ENCODE measurements at regions not wholly inside any gene's neighbourhood (a gene's known extent, or its start where the extent isn't known, plus 50 kb on each side); places are given as distances from the start of the nearest gene placed in this dataset.

DNA sequence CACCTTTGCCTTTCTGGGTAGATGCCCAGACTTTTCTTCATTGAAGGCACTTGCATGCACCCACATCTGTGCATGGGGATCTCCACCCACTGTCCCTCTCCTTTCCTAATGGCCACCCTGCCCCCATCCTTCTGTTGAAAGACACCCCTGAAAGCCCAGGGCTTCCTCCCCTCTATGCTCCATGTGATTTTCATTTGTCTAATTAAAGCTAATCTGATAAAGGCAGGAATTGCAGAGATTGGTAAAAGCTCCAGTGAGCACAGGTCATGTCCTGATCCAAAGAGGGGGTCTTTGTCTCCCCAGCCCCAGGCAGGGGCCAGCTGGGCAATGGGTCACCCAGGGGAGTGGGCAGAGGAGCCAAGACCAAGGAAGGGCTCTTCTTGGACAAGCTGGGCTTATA is 107.6 kb upstream of the CD82 start:
- no peak for DNase-seq (ENCODE audit: low read depth)
- TF ChIP-seq, protein P1, sequence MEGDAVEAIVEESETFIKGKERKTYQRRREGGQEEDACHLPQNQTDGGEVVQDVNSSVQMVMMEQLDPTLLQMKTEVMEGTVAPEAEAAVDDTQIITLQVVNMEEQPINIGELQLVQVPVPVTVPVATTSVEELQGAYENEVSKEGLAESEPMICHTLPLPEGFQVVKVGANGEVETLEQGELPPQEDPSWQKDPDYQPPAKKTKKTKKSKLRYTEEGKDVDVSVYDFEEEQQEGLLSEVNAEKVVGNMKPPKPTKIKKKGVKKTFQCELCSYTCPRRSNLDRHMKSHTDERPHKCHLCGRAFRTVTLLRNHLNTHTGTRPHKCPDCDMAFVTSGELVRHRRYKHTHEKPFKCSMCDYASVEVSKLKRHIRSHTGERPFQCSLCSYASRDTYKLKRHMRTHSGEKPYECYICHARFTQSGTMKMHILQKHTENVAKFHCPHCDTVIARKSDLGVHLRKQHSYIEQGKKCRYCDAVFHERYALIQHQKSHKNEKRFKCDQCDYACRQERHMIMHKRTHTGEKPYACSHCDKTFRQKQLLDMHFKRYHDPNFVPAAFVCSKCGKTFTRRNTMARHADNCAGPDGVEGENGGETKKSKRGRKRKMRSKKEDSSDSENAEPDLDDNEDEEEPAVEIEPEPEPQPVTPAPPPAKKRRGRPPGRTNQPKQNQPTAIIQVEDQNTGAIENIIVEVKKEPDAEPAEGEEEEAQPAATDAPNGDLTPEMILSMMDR (IDR thresholded peaks at IDR 0.05; ENCODE audit: insufficient read depth, low read length), result no peak
- H3K4me3 ChIP-seq (ENCODE audit: low read depth, low read length), result no peak overlapping the region

DNA sequence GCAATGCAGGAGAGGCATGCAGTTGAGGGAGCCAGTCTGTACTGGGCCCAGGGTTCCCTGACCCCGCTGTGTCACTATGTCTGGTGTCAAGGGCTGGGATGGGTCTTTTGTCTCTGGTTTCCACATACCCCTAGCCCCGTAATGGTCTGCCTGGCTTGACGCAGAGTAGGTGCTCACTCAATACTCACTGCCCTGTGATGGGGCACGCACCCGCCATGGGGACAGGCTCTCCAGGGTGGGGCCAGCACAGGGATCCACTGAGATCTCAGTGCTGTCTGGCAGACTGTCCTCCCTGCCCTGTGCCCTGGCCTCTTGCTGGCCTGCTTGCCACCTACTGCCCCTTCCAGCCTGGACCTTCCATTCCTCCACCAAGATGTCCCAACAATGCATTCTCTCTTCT is 101.7 kb upstream of the CD82 start:
- TF ChIP-seq, protein P1 (IDR thresholded peaks at IDR 0.05; ENCODE audit: insufficient read depth, low read length), result no peak
- no peak for DNase-seq (ENCODE audit: low read depth)
- no peak overlapping the region for H3K4me3 ChIP-seq (ENCODE audit: low read depth, low read length)

GRCh38 chr11:44464741-44465140 is 100.7 kb upstream of the CD82 start:
- no peak for DNase-seq (ENCODE audit: low read depth)
- H3K4me3 ChIP-seq (ENCODE audit: low read depth, low read length), result no peak overlapping the region
- TF ChIP-seq, protein P1 (IDR thresholded peaks at IDR 0.05; ENCODE audit: insufficient read depth, low read length), result no peak

- TF ChIP-seq, protein P1 (IDR thresholded peaks at IDR 0.05; ENCODE audit: insufficient read depth, low read length), result no peak
- no peak for DNase-seq (ENCODE audit: low read depth)
- H3K4me3 ChIP-seq (ENCODE audit: low read depth, low read length), result no peak overlapping the region
Observed at GRCh38 chr11:44466531-44467205, 98.8 kb upstream of the CD82 start.

GRCh38 chr11:44467413-44467812 is 98.0 kb upstream of the CD82 start:
- H3K4me3 ChIP-seq (ENCODE audit: low read depth, low read length), result no peak overlapping the region
- no peak for DNase-seq (ENCODE audit: low read depth)
- TF ChIP-seq, protein P1 (IDR thresholded peaks at IDR 0.05; ENCODE audit: insufficient read depth, low read length), result no peak

GRCh38 chr11:44467931-44468330 is 97.5 kb upstream of the CD82 start:
- no peak for DNase-seq (ENCODE audit: low read depth)
- TF ChIP-seq, protein P1 (IDR thresholded peaks at IDR 0.05; ENCODE audit: insufficient read depth, low read length), result no peak
- no peak overlapping the region for H3K4me3 ChIP-seq (ENCODE audit: low read depth, low read length)

Measured in fibroblast of the aortic adventitia (primary cell).